Hepatic stellate cell (primary cell): ENCODE measurements at regions not wholly inside any gene's neighbourhood (a gene's known extent, or its start where the extent isn't known, plus 50 kb on each side); places are given as distances from the start of the nearest gene placed in this dataset.
A peak's percentile ranks its signal among the peaks of the same experiment; 100 is the strongest.

Source experiments
- DNase-seq: peaks from one replicate; pipeline ENCODE4 v3.0.0; 2011; ENCODE audit warnings: low spot score

DNA sequence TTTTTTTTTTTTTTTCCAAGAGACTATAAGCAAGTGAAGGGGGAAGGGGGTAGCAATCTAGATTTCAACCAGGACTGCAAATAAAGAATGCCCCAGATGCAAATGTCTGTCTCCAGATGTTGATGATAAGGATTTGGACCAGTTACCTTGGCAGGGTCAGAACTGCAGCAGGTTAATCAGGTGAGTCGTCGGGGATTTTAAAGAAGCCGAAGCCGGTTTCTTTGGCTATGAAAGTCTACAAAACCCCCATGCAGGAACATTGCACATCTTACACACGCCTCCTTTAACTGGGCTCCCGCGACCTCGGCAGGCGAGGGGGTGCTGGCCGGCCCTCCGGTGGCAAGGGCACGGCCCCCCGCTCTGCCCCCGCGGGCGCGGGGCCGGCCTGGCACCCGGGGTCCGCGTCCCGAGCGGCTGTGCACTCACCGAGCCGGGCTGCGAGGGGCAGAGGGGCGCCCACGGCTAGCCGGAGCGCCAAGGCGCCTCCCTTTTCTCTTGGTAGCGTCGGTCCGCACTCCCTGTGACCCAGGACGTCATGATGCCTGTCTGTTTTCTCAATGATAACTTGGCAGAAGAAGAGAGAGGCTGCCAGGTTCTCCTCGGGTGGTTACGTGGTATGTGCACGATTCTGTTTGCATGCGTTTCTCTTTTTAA, 366.3 kb upstream of the ESRRG start:
- DNase-seq, result peak; percentile 39

- no peak for DNase-seq
These were observed 365.5 kb upstream of the ESRRG start for GRCh38 chr1:217088521-217089284.

DNA sequence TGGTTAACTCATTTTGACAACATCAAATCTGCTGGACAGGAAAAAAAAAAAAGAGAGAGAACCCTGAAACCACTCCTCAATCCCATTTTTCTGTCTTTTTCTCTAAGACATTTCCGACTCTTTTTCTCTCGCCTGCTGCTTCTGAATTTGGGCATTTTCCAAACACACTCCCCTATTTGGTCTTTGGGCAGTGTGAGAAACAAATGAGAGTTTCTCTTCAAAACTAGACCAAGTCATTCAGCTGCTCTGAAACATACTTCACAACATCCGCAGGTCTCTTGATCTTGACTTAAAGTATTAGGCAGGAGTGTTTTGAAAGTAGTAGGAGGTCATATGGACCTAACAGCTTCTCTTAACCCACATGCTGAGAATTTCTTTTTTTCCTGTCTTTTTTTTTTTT, 364.8 kb upstream of the ESRRG start:
- DNase-seq, result no peak

DNA sequence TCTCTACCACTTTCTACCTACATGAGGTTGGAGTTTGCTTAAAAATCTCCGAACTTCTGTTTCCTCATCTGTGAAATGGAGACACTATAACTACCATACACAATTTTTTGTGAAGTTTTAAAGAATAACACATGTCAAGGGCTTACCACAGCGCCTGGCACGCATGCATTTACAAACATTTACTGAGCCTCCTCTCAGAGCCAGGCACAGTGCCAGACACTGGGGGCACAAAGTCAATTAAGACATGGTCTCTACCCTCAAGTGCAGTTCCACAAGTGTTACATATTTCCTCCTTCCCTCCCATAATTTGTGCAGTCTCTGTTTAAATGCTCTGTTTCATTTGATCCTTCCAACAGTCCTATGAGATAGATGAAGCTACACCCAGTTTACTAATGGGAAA, 356.4 kb upstream of the ESRRG start:
- no peak for DNase-seq

DNA sequence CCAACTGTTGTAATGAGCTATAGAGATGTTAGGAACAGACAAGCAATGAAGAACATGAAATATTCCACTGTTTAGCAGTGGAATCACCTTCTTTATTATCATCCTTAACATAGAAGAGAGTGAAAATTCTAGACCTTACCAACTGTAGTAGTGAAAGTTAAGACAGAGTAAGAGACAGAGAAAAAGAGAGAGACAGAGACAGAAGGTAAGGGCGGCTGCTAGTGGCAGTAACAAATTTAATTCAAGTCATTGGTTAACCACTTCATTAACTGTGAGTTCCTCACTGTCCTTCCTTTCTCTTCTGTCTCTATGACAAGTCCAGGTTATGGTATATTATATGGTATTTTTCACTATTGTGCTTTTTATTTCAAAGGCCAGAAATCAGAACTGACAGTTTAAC, 355.7 kb upstream of the ESRRG start:
- no peak for DNase-seq

DNA sequence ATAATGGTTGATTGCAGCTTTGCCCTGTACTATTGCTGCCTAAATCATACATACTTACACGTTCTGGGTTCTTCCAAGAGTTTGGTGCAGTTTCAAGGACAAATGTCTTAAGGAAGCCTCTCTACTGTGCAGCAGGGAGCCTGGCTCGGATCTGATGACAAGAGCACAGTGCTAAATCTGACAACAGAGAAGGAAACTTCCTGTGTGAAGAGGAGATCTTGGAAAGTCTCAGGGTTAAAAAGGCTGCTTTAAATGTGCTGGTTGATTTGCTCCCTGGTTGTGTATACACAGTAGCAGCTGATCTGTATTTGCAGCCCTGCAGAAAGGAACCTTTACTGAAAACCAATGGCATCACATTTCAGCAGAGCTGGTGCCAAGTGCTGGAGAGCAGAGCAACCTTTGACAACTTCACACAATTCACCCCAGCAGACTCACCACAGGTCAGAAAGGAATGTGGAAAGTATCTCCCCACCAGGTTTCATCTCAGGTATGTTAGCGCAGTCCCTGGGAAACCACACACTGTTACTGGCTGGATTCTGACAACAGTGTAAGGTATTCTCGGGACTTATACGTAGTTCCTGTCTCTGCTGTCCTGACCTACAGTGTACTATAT, 355.0 kb upstream of the ESRRG start:
- DNase-seq, result no peak

DNA sequence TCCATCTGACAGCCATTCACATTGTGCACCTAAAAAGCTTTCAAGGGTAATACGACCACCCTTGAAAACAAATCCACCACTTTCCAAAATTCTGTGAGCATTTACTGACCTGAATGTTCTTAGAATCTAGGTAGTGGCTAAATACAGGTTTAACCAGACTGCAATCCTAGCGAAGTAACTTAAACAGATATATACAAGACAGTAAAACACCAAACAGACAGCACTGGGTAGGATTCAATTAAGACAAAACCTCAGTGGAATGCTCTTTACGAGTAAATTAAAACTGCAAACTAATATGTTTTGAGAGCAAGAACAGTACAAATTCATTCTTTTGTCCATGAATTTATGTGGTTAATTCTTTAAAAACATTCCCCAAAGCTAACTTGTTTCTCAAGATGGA, 354.2 kb upstream of the ESRRG start:
- DNase-seq, result no peak

DNA sequence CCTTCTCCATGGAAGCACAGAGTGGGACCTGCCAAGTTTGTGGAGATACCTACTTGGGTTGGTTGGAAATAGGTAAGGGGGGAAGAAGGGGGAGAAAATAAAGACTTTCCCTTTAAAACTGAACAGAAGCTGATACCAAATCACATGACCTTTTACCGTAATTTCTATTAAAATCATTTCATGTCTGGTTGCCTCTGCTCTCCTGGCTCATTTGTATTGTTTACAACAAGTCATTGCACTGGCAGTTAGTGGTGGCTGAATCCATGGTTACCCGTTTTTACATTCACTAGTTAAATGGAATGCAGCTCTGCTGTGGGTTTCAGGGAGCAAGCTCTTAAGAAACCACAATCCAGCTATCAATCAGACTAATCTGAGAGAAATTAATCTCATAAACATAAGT, 353.7 kb upstream of the ESRRG start:
- DNase-seq, result no peak

GRCh38 chr1:217072926-217073325, 349.7 kb upstream of the ESRRG start:
- no peak for DNase-seq

DNA sequence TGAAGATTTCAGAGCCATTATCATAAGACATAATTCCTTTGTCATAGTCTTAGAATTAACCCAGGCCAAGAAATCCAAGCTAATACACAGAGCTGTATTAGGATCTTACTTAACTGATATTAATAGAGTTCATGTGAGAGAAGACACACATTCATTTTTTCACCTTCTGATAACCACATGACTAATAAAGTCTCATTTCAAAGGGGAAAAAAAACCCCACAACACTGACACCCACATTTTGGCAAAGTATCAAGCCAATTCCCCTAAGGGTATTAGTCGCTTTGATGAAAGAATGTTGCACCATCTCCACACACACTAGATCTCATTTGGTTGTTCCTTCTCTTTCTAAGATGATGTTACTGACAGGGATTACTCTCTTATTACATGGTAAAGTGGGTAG, 344.4 kb upstream of the ESRRG start:
- no peak for DNase-seq

DNA sequence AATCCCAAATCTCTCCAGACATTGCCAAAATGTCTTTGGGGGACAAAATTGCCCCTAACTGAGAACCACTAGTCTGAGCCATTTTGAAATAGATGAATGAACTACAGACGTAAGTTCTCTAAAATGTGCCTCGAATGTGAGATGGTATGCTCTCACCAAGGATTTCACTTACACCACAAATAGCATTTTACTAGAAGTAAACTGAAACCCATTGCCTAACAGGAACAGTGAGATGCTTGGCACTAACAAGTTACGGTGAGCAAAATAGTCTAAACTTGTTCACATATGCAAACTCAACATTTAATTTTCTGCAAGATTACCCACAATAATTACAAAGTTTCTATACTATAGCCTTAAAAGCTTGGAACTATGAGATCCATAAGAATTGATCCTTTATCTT, 343.6 kb upstream of the ESRRG start:
- no peak for DNase-seq

DNA sequence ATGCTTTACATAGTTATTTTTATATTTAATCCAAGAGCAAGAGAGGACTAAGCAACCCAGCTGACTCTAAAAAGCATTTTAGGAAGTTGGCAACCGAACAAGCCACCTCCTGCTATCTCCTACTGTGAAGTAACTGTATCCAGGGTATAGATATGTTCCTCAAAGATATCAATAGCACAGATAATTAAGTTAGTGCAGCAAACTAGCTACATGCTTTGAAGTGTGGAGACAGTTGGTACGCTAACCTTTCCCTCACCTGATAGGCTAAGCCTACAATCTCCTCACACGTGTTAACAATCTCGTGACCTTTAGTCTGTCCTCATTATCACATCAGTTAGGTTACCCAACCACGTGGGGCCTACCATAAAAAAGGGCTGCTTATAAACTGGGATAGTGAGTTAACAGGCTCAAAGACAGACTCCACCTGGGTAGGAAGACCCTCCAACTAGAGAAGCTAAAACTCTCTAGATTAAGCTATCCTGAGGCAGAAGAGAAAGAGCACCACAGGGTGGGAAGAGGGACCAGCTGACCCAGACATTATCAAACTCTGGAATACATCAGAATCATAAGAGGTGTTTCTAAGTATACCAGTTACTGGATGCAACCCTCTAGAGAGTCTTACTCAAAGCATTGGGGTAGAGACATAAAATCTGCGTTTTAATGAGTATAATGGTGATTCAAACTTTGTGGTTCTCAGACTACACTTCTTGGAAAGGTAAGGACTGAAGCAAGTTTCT, 340.1 kb upstream of the ESRRG start:
- no peak for DNase-seq

DNA sequence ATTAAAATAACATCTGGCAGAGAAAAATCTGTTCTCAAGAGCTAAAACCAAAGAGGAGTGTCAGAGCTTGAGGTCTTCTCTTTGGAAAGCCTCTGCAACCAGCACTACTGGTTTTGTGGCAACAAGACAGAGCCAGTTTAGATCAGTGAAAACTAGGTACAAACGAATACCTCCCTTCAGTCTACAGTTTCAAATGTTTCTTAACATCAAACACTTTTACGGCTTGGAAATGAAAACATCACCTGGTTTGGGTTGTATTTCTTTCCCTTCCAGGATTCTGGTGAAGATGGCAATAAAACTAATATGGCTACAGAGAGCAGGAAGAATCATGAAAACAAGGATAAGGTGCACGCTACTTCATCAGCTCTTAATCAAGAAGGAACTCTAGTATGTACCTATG, 339.4 kb upstream of the ESRRG start:
- no peak for DNase-seq

GRCh38 chr1:217059401-217059800, 336.2 kb upstream of the ESRRG start:
- no peak for DNase-seq

- no peak for DNase-seq
These were observed 330.4 kb upstream of the ESRRG start for GRCh38 chr1:217053676-217054075.

DNA sequence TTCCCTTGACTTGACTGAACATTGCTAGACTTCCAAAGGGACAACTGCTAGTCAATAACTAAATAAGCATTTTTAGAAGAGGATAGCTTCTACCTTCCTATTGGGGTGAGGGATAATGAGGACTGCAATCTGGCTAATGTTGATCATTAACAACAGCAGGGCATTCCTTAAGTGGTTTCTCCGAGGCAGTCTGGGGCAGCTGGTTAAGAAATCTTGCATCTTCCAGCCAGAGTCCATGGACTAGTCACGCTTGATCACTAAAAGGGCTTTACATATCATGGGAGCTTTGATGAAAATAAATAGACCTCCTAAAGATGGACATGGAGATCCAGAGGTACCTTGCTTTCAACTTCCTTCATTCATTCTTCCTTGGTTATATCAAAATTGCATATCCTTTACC, 329.4 kb upstream of the ESRRG start:
- DNase-seq, result no peak

GRCh38 chr1:217052196-217052595, 329.0 kb upstream of the ESRRG start:
- DNase-seq, result no peak

GRCh38 chr1:217049721-217050120, 326.5 kb upstream of the ESRRG start:
- DNase-seq, result no peak

DNA sequence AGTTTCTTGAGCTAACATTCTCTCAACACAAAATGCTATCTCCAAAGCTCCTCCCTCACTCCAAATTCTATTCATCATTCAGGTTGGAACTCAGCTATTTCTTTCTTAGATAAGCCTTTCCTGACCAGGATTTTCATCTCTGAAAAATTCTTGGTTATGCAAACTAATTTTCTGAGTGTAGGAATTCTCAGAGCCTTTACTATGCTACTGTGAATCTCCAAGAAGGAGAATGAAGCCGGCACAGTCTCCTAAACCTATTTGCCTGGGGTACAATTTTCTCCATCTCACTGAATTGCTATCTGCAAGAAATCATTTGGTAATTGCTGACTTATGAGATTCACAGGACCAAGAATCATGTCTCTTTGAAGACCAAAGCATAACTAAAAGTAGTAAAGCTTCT, 325.9 kb upstream of the ESRRG start:
- no peak for DNase-seq

- no peak for DNase-seq
These were observed 325.0 kb upstream of the ESRRG start for GRCh38 chr1:217048104-217048707.

DNA sequence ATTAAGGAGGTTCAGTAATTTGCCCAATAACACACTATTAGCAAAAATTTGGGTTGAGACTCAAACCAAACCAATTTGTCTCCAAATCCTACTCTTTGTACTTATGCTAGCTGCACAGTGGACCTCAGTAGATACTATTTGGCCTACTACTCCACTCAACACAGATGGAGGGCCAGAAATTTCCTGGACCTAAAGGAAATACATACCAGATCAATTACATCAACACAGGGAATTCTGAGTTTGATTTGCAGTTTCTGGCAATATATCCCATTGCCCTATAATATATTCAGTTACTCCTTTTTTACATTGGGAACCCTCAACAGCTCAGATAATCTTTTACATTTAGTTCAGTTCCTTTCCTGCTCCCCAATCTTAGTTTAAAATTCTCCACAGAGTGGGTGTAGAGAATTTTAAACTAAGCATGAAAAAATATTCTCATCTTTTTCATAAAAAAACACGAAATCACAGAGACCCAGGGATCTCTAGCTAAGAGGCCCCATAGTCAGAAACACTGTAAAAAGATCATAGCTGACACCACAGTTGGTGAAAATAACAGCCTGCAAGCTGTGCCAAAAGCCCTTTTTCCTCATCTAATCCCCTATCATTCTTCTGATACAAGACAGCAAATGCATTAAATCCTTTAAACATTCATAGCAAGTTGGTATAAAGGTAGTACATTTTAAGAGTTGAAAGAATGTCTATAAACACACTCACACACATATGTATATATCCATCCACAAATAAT, 317.7 kb upstream of the ESRRG start:
- DNase-seq, result no peak

- DNase-seq, result no peak
These were observed 316.7 kb upstream of the ESRRG start for GRCh38 chr1:217039926-217040325.
